NCI-H1105 treated with DMSO at 0.1 percent for 48 hours (cell line): ENCODE measurements at regions not wholly inside any gene's neighbourhood (a gene's known extent, or its start where the extent isn't known, plus 50 kb on each side); places are given as distances from the start of the nearest gene placed in this dataset.

Experiments
- DNase-seq: peaks from one replicate; lab custom pipeline; 2025; lab: John Stamatoyannopoulos, UW

DNA sequence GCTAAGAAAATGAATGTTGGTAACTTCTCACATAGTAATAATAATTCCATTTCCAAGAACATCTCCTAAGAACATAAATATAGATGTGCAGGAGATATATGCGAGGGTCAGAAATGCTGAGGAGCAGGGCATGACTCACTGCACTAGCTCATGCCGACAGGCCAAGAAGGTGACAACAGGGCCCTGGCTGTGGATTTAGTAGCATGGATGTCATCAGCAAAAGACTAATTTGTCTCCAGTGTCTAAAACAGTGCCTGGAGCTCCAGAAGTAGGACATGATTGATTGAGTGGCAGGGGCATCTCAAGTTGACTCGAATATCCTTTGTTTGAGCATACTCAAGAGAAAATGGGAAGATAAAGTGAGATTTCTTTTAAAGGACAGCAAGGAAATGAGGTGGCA, 207.0 kb upstream of the FOXA2 start:
- no peak for DNase-seq

GRCh38 chr20:22791877-22792525, 207.6 kb upstream of the FOXA2 start:
- no peak for DNase-seq

GRCh38 chr20:22794200-22794599, 209.8 kb upstream of the FOXA2 start:
- DNase-seq: no peak

DNA sequence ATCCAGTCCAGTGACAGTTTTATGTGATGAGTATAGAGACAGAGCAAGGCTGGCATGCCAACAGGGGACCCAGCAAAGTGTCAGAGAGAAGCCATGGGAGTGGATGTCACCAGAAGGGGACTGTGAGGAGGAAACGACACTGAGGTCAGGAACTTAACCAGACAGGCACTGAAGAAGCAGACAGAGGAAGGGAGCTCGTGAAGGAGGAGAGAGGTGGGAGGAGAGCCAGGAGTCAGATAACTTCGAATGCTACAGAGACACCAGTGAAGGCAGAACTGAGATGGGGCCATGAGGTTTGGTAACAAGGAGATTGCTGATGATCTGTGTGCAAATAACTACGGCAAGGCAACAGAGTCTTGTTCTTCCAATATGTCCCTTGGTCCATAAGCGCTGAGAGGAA, 211.1 kb upstream of the FOXA2 start:
- DNase-seq: no peak

GRCh38 chr20:22795871-22796270, 211.5 kb upstream of the FOXA2 start:
- DNase-seq: no peak

DNA sequence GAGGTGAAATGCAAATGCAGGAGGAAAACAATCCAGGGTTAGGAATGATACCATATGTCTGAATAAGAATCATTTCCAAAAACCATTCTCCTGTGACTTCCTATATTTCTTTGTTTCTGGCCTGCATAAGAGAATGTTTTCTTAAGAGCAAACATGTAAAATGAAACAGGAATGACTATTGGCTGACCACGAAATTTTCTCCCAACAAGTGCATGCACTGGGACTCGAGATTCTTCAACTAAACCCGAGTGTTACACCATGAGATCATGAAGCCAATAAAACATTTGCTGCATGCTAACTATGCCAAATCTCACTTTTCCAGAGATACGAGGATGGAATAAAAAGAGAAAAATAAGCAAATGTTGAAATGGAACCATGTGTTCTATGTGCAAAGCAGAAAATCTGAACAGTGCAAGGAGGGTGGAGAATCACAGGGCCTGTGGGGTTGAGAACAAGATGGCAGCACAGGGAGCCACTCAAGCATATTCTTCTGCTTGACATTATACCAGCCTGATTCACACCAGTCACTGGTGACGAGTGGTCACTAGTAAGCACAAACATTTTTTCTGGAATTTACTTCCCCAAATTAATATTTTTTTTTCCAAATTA, 212.2 kb upstream of the FOXA2 start:
- no peak for DNase-seq

DNA sequence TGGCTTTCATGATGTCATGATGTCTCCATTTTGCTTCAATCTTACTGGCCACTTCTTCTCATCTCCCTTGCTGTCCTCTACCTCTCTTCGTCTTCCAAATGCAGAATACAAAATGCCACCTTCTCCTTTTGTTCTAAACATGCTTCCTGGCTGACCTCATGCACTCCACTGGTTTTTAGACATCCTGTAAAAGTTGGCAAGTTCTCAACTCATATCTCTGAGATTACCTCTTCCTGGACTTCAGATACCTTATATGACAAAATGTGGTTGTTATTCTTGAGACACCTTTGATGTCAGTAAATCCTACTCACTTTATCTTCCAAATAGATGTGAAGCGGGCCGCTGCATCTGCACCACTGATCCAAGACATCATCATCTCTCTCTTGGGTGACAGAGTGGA, 212.7 kb upstream of the FOXA2 start:
- DNase-seq: no peak

- no peak for DNase-seq
Observed at GRCh38 chr20:22799687-22800086, 215.3 kb upstream of the FOXA2 start.

GRCh38 chr20:22800129-22800528, 215.8 kb upstream of the FOXA2 start:
- no peak for DNase-seq

DNA sequence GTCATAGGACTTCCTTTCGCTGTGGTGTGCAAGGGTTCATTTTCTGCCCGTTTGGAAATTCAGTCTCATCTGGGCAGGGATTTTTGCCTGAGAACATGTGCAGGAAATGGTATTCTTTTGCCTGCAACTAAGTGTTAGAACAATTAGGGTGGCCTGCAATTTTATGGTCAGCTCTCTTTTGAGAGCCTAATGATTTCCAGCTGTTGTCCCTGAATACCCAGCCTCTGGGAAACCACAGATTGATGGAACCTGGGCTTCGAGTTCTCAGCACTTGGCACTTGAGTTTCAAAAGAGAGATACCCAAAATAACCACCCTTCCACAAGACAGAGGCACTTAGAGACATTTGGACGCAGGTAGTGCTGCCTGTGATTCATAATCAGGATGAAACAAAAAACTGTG, 217.2 kb upstream of the FOXA2 start:
- no peak for DNase-seq

DNA sequence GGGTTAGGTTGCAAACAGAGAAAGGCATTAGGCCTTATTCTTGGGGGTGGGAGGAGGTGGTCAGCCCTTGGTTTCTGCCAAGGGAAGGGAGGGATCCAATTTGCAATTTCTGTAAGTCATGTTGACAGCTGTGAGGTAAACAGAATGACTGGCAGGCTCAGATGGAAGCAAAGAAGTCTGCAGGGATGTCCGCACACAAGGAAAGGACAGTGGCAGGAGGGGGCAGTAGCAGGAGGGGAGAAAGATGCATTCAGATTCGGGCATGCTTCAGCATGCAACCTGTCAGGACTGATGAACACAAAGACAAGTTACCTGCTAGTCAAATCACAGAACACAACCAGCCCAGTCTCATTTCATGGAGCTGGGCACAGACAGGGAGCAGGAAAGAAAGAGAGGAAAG, 217.9 kb upstream of the FOXA2 start:
- DNase-seq: no peak

- no peak for DNase-seq
Observed at GRCh38 chr20:22805219-22805618, 220.8 kb upstream of the FOXA2 start.

- DNase-seq: no peak
Observed at GRCh38 chr20:22805996-22806395, 221.6 kb upstream of the FOXA2 start.

DNA sequence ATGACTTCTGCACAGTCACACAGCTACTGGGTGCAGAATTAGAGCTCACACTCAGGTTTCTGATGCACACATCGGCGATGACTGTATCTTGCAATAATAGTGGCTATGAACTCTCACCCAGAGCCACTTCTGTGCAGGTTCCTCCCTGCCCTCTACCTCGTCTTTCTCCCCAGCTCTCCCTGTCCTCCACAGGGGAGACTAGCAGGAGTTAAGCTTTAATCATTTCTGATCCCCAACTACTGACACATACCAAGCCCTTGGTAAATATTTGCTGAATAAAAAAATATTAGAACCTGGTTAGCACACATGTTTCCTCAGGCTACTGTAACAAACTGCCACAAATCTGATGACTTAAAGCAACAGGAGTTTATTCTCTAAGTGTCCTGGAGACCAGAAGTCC, 222.7 kb upstream of the FOXA2 start:
- no peak for DNase-seq

DNA sequence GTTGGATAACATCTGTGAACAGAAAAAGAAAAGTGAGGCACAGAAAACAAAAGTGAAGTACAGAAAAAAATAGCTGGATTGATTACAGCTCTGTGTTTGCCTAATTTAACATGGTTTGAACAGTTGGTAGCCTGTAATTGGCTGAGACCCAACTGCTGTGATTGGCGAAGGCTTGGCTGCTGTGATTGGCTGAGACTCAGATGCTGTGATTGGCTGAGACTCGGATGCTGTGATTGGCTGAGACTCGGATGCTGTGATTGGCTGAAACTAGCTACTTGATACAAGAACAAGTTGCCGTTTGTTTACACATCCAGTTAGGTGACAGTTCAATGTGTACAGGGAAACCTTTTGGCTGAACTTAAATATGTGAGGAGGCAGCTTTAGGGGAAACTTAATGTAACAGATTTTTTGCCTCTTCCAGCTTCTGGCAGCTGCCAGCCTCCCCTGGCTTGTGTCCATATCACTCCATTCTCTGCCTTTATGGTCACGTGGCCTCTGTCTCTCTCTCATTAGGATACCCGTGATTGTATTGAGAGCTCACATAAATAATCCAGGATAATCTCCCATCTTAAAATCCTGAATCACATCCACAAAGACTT, 223.4 kb upstream of the FOXA2 start:
- no peak for DNase-seq

DNA sequence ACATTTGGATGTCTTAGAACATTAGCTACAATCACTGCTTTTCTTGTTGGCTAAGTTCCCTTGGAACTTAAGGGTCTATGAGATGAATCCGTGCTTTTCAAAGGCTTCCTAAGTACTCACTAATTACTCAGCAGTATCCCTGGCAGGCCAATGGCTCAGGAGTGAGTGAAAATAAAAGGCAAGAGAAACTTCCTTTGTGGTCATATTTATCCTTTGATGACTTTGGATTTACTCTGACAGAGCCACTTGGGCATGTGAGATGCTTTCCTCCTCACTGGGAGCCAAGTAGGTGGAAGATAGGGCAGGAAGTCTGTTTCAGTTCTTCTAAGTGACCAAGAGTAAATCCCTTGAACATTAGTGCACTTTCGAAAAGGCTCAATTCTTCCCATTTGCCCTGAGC, 224.3 kb upstream of the FOXA2 start:
- DNase-seq: no peak

DNA sequence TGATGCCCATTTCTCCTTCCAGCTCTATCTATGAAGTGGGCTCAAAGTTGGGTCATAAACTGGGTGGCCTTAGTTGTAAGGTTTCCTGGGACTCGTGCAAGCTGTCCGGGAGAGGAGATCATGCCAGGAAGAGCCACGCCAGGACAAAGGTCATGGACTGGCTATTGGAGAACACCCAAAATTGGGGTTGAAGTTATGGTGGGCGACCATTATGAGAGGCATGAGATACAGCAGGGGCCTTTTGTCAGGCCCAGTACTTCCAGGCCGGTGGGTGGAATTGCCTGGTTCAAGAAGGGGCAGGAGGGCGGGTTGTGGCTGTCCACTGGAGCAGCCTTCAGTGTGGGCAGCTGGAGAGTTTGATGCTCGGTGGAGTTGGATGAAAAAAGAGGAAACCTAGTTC, 225.1 kb upstream of the SSTR4 start:
- DNase-seq: no peak

DNA sequence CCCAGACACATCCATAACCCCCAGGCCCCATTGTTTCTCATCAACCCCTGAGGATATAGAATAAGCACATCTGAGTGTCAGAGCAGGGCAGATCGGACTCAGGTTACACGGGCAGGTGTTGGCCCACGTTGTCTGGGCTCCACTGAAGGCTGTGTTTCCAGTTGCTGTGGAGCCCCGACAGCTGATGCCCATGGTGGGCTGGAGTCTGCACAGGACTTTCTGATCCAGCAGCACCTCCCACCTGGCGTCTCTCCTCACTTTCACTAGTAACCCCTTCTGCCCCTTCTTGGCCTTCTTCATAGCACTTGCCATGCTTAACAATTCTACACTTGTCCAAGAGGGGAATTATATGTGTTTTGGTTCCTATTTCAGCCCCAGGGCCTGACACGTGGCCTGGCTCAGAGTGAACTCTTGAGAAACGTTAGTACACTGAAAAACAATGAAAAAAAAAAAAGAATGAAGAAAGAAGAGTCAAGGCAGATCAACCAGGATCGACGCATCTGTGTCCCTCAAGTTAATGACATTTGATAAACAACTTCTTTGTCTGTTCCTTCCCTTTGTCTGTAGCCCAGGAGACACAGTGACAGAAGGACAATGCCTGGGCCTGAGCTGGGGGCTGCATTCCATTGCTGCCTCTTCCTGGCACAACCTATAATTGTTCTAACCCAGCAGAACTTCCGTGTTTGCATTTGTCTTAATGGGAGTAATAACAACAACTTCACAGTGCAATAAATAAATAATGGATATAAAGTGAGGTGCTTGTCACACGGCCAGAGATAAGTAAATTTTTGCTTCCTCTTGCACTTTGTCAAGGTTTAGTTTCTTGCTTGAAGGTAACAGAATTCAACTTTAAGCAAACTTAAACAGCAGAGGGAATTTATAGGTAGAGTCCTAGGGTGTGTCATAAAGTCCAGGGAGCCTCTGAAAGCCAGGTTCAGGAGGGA, 224.2 kb upstream of the SSTR4 start:
- DNase-seq: no peak

DNA sequence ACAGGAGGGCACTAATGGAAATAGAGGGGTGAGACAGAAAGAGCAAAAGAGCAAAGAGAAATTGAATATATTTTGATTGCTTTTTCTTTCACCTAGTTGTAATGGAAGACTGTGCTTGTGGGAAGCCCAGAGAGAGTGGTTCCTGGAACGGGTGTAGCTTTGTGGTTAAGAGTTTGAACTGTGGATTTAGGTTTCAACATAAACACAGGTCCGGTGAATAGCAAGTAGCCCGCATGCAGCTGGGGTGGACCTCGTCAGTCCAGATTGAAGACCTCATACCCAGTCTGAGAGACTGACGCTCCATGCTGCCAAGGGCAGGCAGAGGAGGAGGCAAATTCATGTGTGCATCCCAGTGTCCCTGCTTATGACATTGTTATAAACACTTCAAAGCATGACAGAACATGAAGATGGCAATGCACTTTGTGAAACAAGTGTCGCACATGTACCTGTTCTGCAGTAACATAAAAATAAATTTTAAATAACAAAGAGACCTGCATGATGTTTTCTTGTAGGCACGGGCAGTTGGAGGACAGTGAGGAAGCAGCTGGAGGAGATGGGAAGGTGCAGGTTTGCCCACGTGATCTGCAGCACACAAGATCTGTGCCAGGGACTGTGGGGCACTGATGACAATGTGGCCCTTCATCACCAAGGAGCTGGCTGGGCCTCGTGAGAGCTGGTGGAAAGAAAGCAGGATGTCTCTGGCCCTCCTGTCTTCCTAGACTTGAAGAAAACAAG, 220.5 kb upstream of the SSTR4 start:
- no peak for DNase-seq

DNA sequence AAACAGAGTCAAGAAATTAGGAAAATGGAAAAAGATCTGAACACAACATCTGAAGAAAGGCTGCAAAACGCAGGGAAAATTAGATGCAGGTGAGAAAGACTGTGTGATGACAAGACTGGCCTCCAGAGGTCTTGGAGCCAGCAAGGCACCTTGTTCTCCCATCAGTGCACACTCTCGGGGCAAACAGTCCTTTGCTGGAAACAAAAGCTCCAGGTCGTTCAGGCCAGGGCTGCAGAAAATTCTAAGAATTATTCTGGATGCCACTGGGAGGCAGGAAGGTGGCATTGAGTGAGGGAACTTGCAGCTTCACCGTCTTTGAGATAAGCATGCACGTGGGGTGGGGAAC, 219.9 kb upstream of the SSTR4 start:
- no peak for DNase-seq

DNA sequence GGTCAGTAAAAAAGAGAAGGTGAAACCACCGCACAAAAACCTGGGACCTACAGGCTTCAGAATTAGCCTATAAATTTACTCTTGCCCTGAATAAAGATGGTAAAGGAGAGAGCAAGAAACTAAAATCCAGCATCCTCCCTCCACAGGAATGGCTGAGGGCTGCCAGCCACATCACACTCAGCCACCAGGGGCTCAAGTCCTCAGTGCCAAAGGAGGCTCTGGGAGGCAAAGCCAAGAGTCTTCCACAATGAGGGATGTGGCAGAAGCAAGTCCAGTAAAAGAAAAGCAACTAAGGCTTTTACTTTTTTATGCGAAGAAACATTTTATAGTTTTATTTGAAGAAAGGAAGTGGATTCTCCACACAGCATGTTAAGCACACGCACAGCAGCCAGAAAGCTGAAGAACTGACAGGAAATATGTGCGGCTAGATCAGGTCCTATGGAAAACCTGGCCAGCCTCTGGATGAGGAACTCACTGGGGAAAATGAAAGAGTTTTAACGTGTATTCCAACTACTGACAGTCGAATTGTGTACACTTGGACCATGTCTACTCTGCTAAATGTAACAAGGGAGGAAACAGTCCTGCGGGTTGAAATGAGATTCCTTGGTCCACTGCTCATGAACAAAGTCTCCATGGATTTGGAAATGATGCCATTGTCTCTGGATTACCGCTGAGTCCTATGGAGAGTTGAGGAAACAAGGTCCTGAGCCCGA, 219.4 kb upstream of the SSTR4 start:
- DNase-seq: no peak

DNA sequence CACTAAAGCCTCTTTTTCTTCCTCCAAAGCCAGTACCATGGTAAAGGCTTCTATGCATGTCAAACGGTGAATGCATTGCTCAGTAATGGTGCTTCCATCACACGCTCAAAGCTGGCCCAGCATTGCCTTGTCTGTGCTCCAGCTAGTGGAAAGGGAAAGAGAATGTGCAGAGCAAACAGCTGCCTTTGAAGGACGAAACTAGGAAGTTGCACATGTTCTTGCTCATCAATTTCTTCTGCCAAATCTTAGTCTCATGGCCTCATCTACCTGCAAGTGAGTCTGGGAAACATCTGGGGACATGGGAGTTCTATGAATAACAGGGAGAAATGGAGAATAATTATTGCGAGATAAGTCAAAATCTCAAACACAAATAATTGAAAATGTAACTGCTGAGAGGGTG, 216.5 kb upstream of the SSTR4 start:
- no peak for DNase-seq
